HT-29 (cell line): ENCODE measurements at regions not wholly inside any gene's neighbourhood (a gene's known extent, or its start where the extent isn't known, plus 50 kb on each side); places are given as distances from the start of the nearest gene placed in this dataset.

Experiments
- DNase-seq: peaks from one replicate; pipeline ENCODE4 v3.0.0-alpha.2; 2015; ENCODE audit warnings: low spot score

DNA sequence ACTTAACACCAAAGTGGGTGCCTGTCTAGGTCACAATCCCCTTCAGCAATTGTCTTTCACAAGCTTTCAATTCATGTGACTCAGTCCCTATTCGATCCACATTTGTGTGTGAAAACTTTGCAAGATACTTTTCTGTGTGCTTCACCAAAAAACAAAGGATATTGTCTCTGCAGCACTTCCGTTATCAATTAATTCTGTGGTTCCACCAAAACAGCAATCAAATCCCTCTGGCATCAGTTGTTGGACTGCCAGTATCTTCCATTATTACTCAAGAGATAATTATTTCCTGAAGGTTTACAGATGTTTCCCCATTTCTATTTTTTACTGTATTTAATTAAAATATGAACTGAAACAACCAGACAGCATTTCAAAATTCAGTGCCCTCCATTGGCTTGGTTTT is 481.4 kb downstream of the SUCLA2 start:
- no peak for DNase-seq

DNA sequence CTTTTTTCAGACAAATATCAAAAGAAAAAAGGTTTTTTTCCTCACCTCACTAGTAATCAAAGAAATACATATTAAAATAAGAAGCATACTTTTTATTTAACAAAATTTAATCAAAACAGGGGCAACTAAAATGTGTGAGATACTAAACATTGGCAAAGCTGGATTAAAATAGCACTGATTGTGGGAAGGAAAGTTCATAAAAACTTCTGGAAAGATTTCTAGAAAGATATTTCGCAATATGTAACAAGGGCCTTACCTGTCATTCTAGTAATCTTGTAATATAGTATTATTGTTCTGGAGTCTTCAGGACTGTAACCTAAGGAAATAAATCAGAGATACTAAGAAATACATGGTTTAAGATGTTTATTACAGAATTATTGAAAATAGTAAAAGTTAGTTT is 482.5 kb downstream of the SUCLA2 start:
- DNase-seq = no peak

DNA sequence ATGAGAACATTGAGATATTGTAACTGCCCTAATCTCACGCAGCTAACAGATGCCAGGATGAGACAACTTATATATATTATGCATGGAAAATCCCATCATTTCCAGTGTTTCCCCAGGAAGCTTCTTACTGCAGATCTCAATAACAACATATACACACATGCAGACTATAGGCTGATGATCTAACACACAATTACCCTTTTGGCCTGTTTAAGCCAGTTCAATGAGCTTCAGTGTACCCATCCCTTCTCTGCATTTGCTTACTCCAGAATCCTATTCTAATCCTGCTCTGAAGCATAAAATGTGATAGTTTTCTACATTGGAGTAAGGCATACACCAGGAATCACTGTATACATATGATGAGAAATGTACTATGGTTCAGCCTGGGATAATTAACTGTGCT is 489.4 kb downstream of the SUCLA2 start:
- no peak for DNase-seq

DNA sequence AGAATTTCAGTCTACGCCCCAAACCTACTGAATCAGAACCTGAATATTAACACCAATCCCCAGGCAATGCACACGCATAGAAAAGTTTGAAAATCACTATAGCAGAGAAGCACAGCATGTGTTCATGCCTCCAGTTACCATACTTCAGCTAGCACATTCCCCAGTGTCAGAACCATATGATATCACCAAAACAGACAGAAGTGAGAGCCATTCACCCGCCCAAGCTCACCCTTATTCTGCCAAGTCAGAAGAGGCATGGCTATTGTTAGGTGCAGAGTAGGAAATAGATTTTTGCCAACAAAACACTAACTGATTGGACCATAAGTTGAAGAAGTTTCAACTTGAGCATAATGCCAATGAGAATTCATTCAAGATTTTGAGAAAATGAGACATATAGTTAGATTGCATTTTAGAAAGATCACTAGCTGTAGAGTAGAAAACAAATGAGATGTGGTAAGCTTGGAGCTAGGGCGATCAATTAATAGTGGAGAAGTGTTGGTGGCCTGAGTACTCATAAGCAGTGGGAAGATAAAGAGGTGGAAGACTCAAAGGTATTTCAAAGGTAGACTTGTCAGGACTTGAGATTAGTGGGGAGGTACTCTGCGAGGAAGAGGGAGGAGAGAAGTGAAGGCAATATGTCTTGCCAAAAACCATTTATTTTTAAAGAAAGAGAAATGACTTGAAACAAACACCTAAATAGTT is 492.4 kb downstream of the SUCLA2 start:
- no peak for DNase-seq

DNA sequence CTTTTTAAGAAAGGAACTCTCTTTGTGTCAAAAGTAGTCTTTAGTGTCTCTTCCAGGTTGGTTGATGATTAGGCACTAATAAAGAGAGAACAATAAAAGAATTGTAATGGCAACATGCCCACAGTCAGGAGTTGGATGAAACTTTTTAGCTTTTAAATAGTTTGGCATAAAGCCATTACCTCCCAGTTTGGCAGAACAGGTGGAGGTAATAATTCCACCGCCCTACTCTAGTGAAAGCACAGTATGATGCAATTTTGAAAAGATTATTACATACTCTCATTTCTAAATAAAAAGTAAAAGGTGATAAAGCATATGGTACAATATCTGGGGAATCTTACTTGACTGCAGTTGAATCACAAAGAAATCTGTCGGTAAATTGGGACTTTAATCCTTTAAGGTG is 497.6 kb downstream of the SUCLA2 start:
- DNase-seq = peak; percentile 87

DNA sequence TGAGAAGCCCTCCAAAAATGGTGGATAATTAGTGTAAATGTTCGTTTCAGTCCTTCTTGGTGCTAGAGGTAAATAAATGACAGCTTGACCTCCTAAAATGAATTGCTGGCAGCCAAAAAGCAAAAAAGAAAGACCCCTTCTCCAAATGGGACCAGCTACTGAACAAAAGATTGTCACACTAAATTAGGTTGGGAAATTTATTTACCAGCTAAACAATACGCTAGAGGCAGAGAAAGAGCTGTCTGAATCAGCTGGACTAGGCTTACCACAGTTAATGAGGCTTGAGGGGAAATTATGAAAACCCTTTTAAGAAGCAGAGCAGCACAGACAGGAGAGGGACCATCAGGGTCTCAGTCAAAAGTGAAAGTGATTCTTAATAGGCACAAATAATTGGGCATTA is 498.9 kb downstream of the SUCLA2 start:
- DNase-seq = no peak

DNA sequence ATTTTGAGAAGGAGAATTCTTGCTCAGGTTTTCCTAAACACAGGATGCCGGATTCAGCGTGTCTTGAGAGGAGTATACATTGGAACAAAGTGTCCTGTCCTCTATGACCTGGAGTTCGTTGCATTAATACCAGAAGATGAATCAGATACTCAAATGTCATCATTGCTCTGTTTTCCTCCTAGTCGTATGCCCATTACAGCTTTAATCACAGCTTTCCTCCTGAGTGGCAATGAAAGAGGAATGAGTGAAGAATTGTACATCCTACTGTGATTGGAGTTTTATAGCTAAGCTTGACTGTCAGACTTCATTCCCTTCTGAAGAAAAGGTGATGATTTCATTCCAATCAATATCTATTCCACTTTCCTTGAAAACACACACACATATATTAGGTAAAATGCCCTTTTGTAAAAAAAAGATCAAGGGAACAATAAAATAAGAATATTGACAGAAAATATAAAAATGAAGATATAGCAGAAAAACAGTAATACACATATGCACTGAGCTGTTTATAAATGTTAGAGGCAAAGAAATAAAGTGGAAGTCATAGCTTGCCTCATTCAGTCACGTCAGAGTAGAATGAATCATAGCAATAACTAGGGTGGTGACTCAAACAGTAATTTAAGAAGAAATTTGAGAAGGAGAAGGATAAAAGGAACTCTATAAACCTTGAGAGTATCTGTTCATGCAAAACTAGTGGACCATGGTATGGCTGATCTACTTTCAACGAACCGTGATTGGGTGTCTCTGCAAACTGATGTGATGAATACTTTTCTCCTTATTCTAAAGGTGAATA is 501.5 kb downstream of the SUCLA2 start:
- DNase-seq = peak; percentile 42

DNA sequence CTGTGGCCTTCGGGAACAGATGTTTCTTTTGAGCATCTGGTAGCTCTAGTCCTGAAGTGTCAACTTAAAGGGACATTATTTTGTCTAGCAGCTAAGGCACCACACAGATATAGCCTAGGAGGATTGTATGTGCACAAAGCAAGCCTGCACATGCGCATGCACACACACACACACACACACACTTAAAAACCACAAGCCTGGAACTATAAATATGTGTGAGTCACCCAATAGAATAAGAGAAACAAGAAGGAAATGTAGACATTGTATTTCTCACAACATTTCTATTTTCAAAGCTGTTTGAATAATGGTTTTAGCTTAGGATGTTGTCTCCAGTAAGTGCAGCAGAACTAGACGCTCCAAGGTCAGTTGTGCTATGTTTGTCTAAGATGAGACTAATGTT is 516.5 kb downstream of the SUCLA2 start:
- DNase-seq = no peak

DNA sequence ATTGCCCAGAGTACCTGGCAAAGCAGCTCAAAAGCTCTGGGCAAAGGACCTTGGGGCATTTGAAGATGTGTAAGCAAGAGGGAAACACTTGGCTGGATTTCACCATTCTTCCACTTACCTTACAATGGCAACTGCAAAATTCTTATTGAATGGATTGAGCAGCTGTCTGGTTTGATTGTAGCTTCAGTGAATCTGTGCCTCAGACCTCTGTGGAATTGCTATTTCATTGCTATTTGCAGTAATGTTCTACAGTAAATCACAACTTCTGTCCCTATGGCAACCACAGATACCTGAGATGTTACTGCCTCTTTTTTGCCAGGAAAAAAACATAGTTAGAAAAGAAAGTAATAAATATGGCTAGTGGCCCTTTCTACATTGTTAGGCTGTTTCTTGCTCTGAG is 519.5 kb downstream of the SUCLA2 start:
- no peak for DNase-seq

DNA sequence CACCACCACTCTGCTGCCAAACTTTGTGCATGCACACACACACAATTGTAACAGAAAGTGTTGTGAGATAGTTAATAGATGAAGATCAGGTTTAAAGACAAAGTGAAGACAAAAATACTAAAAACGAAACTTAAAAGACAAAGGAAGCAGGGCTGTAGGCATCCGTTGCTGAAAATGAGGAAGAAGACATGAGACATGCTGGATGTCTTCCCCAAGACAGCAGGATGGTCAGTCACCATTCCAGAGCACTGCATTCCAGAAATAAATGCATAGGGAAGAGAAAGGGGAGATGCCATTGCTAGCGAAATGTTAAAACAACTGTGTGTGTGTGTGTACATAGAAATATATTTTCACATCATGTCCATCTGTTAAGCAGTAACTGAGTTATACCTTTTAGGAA is 520.1 kb downstream of the SUCLA2 start:
- no peak for DNase-seq

DNA sequence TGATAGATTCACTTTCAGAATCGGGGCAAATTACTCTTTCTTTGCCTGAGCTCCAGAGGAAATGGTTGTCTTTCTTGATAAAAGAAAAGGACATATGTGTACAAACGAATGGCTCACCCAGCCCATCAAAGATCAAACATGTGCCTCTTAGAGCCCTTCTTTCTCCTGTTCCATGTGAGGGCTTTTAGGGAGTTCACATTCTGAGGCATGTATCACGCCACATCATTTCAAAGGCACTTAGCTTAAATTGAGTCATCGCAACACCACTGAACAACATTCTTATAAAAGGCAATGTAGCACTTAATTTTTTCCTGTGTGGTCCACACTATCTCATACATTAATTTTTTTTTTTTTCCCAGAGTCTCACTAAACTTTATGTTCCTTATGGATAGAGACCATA is 521.0 kb downstream of the SUCLA2 start:
- no peak for DNase-seq

DNA sequence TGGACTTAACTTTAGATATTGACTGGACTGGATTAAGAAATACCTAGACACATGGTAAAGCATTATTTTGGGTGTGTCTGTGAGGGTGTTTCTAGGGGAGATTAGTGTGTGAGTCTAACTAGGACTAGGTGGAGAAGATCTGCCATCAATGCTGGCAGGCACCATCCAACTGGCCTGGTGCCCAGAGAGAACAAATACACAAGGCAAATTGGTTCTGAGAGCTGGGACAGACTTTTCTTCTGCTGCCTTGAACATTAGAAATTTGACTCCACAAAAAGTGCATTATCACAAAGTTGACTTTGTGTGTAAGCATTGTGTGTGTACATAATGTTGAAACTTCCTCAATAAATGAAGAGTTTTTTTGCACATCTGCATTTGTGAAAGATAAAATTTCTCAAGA is 522.1 kb downstream of the SUCLA2 start:
- DNase-seq = no peak

DNA sequence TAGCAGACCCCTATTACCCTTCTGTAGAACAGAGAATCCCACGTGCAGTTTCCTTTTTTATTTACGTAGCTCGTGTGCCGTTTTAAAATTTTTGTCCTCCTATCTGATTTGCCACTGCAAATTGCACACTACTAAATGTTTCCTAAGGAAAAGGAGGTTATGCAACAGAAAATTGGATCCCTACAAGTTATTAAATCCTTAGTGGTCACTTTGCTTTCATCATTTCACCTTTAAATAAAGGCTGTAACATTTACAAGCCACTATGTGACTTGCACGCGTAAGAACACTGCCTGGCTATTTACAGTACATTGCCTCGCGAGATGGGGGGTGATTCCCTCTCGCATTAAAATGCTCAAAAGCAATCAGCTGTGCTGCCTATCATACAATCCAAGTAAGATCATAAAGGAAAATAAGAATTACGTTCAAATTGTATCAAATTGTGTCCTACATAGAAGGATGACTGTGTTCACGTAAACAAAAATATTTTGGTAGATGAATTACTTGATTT is 525.6 kb downstream of the SUCLA2 start:
- DNase-seq = no peak

DNA sequence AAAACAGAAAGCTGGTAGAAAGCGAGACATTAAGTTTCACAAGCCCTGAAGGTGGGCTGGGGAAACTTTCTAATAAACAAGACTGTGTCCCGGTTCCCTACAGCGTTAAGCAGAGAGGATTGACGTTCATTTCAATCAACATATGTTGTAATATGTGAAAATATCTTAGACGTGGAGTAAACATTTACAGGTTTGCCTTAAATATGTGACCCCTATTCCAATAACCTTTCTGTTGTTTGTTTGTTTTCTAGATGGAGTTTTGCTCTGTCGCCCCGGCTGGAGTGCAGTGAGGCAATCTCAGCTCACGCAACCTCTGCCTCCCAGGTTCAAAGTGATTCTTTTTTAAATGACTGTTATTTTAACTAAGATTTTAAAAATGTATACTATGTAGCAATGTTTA is 526.2 kb downstream of the SUCLA2 start:
- DNase-seq = no peak

DNA sequence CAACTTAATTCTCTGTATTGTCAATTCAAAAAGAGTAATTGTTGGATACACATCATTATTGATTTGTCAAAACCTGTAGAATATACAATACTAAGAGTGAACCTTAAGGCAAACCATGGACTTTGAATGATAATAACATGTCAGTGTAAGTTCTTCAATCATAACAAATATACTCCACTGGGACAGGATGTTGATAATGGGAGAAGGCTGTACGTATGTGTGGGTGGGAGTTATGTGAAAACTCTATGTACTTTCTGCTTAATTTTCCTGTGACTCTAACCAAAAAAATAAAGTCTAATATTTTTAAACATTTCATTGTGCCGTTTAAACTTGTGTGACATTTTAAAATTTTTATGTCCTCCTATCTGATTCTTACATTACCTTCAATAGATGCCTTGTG is 526.7 kb downstream of the SUCLA2 start:
- DNase-seq = no peak

DNA sequence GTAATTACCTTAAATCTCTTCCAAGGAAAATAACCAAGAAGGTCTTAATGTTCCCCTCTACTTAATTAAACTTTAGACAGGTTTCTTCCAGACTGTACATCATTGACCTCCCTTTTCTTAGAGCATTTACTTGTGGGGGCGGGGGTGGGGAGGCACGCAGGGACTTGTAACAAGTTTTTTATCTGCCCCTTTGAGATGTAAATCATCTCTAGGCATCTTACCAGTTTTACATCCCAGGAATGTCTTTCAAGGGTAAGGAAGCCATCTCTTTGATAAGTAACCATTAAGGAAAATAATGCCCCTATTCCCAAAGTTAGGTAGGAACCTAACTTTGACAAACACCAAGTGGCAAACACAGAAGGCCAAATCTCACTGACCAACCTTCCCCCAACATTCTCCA is 528.6 kb downstream of the SUCLA2 start:
- DNase-seq = no peak

DNA sequence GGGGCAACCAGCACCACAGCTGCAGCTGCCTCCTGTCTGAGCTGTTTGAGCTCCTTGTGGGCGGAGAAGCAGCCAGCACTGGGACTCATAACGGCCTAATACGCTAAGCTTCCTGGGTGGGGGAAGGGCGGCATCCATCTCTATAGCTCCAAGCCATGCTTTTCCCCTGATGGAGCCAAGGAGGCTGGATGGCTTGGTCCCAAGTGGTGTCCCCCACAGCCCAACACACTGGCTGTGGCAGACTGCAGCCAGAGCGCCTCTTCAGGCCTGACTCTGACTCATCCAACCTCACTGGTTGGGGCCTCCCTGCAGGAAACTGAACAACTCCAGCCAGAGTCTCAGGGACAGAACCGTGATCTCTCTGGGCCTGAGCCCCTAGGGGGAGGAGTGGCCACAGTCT is 537.3 kb downstream of the SUCLA2 start:
- DNase-seq = no peak

DNA sequence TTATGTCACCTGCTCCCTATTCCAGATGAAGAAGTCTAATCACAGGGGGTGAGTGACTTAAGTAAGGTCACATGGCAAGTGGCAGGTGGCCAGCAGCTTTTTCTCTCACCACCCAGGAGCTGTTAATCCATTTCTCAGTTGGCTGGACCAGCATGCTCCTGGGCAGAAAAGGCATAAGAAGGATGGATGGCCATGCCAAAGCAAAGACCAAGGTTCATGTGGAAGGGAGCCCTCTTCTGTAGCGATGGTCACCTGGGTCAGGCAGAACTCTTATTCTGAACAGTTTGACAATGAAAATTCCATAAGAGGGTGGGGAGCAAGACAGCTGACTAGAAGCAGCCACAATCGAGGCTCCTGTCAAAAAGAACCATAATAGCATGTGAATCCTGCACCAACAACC is 538.1 kb downstream of the SUCLA2 start:
- no peak for DNase-seq

DNA sequence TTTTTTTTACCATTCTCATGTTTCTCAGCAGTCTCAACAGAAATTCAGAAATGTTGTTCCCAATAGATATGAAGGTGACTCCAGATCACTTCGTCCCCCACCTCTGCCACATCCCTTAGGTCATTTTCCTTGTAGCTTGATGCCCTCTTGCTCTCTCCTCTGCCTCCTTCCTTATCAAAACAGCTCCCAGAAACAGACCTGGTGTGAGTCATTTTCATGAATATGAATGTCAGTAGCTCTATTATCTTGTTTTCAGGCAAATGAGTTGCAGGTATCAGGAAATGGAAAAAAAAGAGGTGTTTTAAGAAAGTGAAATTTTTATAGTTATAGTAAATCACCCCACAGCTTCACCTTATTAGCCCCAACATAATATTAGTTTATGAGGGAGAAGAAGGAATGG is 539.3 kb downstream of the SUCLA2 start:
- no peak for DNase-seq

DNA sequence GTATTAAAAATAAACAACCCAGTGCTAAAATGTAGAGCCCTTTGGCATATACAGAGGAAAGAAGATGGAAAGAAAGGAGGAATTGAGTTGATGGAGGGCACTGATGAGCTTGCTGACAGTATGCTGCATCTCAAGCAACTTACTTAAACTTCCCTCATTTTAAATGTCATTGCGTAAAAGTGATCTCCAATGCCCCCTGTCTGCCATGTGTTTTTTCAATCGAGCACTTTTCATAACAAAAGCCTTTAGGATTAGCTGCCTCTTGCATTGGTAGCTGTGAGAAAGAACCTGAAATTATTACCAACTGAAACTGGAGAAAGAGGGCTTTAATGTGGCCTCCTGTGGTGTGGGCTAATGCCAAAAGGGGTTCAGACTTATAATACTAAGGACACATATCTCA is 541.6 kb downstream of the SUCLA2 start:
- peak; percentile 46 for DNase-seq

DNA sequence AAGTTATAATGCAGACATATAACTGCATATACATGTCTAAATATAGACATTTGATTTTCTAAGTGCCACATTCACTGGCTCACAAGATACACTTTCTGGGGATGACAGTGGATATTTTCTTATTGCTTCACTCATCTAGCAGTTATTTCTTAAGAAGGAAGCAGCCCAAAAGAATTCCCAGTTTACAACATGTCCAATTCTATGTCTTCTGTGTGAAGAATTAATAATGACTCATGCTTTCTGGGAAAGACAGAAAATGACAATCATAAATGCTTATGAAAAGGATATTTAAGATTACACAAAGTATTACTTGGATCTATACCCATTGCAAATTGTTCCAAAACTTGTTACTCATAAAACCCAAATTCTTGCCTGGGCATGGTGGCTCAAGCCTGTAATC is 543.4 kb downstream of the SUCLA2 start:
- no peak for DNase-seq

DNA sequence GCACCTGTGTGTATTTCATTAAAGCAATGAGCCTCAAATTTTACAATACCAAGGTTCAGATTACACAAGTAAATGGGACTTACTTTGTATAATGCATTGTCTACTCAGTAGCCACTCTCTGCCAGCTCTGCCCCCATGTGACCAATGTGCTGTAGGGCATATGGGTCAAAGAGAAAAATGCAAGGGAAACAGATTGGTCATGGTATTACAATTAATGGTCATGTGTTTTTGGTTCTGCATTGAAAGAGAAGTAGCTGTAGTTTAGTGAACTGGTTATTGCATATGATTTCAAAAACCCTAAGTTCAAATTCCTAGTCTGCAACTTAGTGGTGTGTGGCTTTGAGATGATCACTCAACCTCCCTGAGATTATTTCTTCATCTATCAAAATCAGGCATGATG is 545.4 kb downstream of the SUCLA2 start:
- peak; percentile 47 for DNase-seq

DNA sequence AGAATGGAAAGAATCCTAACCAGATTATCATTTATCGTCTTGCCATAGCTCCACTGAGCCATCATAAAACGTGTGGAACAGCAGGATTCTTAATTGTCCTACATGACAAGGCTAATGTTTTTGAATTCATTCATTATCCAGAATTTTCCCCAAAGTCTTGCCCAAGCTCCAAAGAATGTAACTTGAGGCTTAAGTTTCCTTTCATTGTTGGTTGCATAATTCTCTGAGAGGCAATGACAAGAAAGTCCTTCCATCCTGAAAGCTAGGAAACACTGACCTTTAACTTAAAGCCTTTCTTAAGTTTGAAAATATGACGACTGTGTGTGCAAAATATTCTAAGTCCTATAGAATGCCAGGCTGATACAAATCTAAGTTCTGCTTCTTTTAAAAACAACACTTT is 546.1 kb downstream of the SUCLA2 start:
- DNase-seq = no peak
